ENCODE measurements at regions not wholly inside any gene's neighbourhood (a gene's known extent, or its start where the extent isn't known, plus 50 kb on each side); places are given as distances from the start of the nearest gene placed in this dataset.

DNA sequence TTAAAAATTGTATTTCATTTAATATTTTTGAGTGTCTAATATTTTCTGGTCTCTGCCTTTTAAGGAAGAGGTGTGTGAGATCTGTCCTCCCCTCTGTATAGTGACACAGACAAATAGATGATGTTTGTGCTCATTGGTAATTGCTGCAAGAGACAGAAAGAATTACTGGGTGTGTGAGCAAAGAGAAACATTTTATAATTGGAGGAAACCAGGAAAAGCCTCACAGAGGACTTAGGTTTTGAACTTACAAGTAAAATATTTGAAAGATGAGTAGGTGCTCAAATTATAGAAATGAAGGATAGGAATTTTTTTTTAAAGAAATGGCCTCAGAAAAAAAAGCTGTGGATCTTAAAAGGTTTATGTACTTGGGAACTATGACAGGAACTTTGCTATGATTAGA, 149.8 kb downstream of the SPCS3 start:
- TF ChIP-seq, protein P1, sequence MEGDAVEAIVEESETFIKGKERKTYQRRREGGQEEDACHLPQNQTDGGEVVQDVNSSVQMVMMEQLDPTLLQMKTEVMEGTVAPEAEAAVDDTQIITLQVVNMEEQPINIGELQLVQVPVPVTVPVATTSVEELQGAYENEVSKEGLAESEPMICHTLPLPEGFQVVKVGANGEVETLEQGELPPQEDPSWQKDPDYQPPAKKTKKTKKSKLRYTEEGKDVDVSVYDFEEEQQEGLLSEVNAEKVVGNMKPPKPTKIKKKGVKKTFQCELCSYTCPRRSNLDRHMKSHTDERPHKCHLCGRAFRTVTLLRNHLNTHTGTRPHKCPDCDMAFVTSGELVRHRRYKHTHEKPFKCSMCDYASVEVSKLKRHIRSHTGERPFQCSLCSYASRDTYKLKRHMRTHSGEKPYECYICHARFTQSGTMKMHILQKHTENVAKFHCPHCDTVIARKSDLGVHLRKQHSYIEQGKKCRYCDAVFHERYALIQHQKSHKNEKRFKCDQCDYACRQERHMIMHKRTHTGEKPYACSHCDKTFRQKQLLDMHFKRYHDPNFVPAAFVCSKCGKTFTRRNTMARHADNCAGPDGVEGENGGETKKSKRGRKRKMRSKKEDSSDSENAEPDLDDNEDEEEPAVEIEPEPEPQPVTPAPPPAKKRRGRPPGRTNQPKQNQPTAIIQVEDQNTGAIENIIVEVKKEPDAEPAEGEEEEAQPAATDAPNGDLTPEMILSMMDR (IDR thresholded peaks at IDR 0.05): no peak
- no peak for TF ChIP-seq EP300 (IDR thresholded peaks at IDR 0.05)
- TF ChIP-seq POLR2A (IDR thresholded peaks at IDR 0.05): no peak
- H3K27me3 ChIP-seq: no peaks in the 10 kb centered on the region
- H3K27ac ChIP-seq: no peak overlapping the region
- H3K9me3 ChIP-seq: no peaks in the 10 kb centered on the region
- H3K36me3 ChIP-seq: no peaks in the 10 kb centered on the region
- DNase-seq (ENCODE audit: low spot score in 2 of 2): no peak
- H3K4me1 ChIP-seq: no peaks in the 10 kb centered on the region
- no peak overlapping the region for H3K4me3 ChIP-seq

DNA sequence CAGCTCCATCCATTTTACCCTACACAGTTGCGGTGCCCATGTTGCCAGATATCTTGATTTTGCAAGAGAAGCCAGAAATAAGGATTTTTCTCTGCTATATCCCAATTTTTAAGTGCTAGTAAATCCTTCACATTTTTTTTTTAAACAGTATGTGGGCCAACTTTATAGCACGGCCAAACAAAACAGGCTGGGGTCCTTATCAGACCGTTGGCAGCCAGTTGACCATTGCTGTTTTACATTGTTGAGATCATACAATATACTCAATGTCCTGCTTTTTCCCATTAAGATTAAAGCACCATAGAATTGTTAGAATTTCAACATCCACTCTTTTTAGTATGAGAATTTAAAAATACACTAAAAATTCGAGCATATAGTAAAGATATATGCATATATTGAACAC, 150.9 kb downstream of the SPCS3 start:
- Histone ChIP-seq H3K4me3 (no peak overlapping the region), H3K9me3 (peaks cover 0 to 1% (median 0%) of the 10 kb centered on the region in 4 donors), H3K36me3 (no peaks in the 10 kb centered on the region), H3K27ac (no peak overlapping the region), H3K27me3 (no peaks in the 10 kb centered on the region), H3K4me1 (no peaks in the 10 kb centered on the region)
- 61% methylated on average over 4 of the region's 4 CpGs for WGBS, 2 donors
- DNase-seq (ENCODE audit: low spot score in 2 of 2): no peak
- TF ChIP-seq POLR2A (IDR thresholded peaks at IDR 0.05) (no peak), EP300 (IDR thresholded peaks at IDR 0.05) (no peak)
- TF ChIP-seq, protein P1 (IDR thresholded peaks at IDR 0.05): no peak

DNA sequence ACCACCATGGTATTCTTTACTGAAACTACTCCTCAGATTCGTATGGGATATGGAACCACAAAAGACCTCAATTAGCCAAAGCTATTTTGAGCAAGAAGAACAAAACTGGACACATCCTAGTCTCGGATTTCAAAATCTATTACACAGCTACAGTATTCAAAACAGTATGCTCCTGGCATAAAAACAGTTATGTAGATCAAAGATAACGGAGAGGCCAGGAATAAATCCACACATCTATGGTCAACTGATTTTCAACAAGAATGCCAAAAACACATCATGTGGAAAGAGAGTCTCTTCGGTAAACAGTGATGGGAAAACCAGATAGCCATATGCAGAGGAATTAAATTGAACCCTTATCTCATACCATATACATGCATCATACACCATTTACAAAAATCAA, 155.3 kb downstream of the SPCS3 start:
- 61 to 69% methylated on average over 4 of the region's 4 CpGs for WGBS, 2 donors
- TF ChIP-seq EP300 (IDR thresholded peaks at IDR 0.05): no peak
- no peak for TF ChIP-seq POLR2A (IDR thresholded peaks at IDR 0.05)
- TF ChIP-seq, protein P1 (IDR thresholded peaks at IDR 0.05): no peak

GRCh38 chr4:176478076-176478475, 158.3 kb downstream of the SPCS3 start:
- Histone ChIP-seq H3K9me3 (peaks cover 0 to 13% (median 0%) of the 10 kb centered on the region in 4 donors), H3K27me3 (no peaks in the 10 kb centered on the region), H3K36me3 (no peaks in the 10 kb centered on the region), H3K4me1 (no peaks in the 10 kb centered on the region), H3K27ac (no peak overlapping the region), H3K4me3 (no peak overlapping the region)
- DNase-seq (ENCODE audit: low spot score in 2 of 2): no peak
- TF ChIP-seq EP300 (IDR thresholded peaks at IDR 0.05) (no peak), POLR2A (IDR thresholded peaks at IDR 0.05) (no peak)
- TF ChIP-seq, protein P1 (IDR thresholded peaks at IDR 0.05): no peak
- WGBS, 2 donors: 32 to 33% methylated on average over 2 of the region's 2 CpGs

More for the DNA sequence above, 155.3 kb downstream of the SPCS3 start:
- Histone ChIP-seq H3K4me3 (no peak overlapping the region), H3K4me1 (no peaks in the 10 kb centered on the region), H3K27ac (no peak overlapping the region), H3K36me3 (no peaks in the 10 kb centered on the region), H3K27me3 (no peaks in the 10 kb centered on the region), H3K9me3 (peaks cover 0 to 13% (median 0%) of the 10 kb centered on the region in 4 donors)
- DNase-seq (ENCODE audit: low spot score in 2 of 2): no peak

DNA sequence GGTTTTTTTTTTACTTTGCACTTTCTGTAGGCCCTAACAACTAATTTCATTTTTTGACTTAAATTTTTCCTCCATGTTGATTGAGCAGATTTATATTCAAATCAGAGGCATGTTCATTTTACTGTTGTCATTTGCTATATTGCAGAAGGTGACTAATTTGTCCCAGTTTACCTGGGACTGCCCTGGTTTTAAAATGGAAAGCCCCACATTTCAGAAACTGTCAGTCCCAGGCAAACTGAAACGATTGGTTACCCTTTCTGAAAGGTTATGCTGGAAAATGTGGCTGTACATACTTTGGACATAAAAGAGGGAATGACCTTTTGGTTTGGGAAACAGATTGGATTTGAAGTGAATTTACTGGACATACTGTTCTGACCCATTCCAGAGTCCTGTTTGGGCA, 160.0 kb downstream of the SPCS3 start:
- Histone ChIP-seq H3K4me3 (no peak overlapping the region), H3K27me3 (no peaks in the 10 kb centered on the region), H3K9me3 (peaks cover 0 to 13% (median 0%) of the 10 kb centered on the region in 4 donors), H3K27ac (no peak overlapping the region), H3K36me3 (no peaks in the 10 kb centered on the region), H3K4me1 (no peaks in the 10 kb centered on the region)
- no peak for DNase-seq (ENCODE audit: low spot score in 2 of 2)
- TF ChIP-seq POLR2A (IDR thresholded peaks at IDR 0.05) (no peak), EP300 (IDR thresholded peaks at IDR 0.05) (no peak)
- TF ChIP-seq, protein P1 (IDR thresholded peaks at IDR 0.05): no peak
- WGBS, 2 donors: 58 to 84% methylated on average over 1 of the region's 1 CpG
